HepG2 (cell line): ENCODE measurements at regions not wholly inside any gene's neighbourhood (a gene's known extent, or its start where the extent isn't known, plus 50 kb on each side); places are given as distances from the start of the nearest gene placed in this dataset.
A peak's percentile ranks its signal among the peaks of the same experiment; 100 is the strongest.

ENCODE experiments used
- ATAC-seq: fragments of 200-7000 bp; cut with Tn5 transposase; 3 replicates; pipeline ENCODE4 v1.9.1; 2020; ENCODE audit warnings: mild to moderate bottlenecking, moderate library complexity
- BruUV-seq: library from RNA; stranded (reverse); fragments of 400-500 nt; replicated peaks from 2 replicates; lab custom pipeline; 2021; lab: Mats Ljungman, UMichigan
- CTCF ChIA-PET: fragments of 300-600 bp; formaldehyde crosslinking; extraction: SDS; loops from one replicate; lab custom pipeline; 2021; ENCODE audit warnings: low total read pairs, inconsistent platforms, low intra/inter-chr PET ratio; lab: Yijun Ruan, JAX
- POLR2A ChIA-PET: fragments of 350-600 bp; sonication (Branson Sonifier 250); formaldehyde crosslinking; loops from one replicate; lab custom pipeline; 2020; ENCODE audit warnings: antibody characterized with exemption, inconsistent platforms; lab: Yijun Ruan, JAX
- DNase-seq: peaks from one replicate; pipeline ENCODE4 v3.0.0-alpha.2; 2015; ENCODE audit warnings: low spot score
- FAIRE-seq: peaks from 3 replicates; lab custom pipeline; 2011; peaks lifted over from hg19 to GRCh38; lab: Jason Lieb, UNC
- H2AFZ ChIP-seq: one replicate; pipeline ENCODE4 v1.6.1; 2011; ENCODE audit warnings: low read length, inconsistent platforms
- H3K27ac ChIP-seq: fragments of 300-600 bp; 3 replicates; pipeline ENCODE4 v1.8.0; 2011; ENCODE audit warnings: mixed run types, mild to moderate bottlenecking, mixed read lengths, low read length, inconsistent platforms; ENCODE audit not compliant: insufficient read depth; ENCODE audit errors: extremely low read length
- H3K27me3 ChIP-seq, 2 experiments: fragments of 200-600 bp in 1 of 2; 2 replicates in 1 of 2; 3 replicates in 1 of 2; pipeline versions ENCODE4 v1.6.0 to v1.8.0; 2011; ENCODE audit warnings: low read length in 2 of 2, mild to moderate bottlenecking in 2 of 2, moderate library complexity in 2 of 2, inconsistent platforms in 1 of 2; ENCODE audit not compliant: insufficient read depth in 2 of 2, control insufficient read depth in 1 of 2
- H3K36me3 ChIP-seq, 2 experiments: fragments of 200-600 bp in 1 of 2; replicated peaks in 1 of 2; 2 replicates in 1 of 2; 3 replicates in 1 of 2; pipeline versions ENCODE4 v1.5.1 to v1.8.0; 2011; ENCODE audit warnings: low read length in 2 of 2, inconsistent platforms in 1 of 2; ENCODE audit not compliant: insufficient read depth in 2 of 2, control insufficient read depth in 1 of 2
- H3K4me1 ChIP-seq: 2 replicates; pipeline ENCODE4 v1.5.1; 2012; ENCODE audit warnings: low read length, inconsistent platforms; ENCODE audit not compliant: insufficient read depth
- H3K4me2 ChIP-seq: 2 replicates; pipeline ENCODE4 v1.6.0; 2011; ENCODE audit warnings: low read depth, low read length, inconsistent platforms
- H3K4me3 ChIP-seq, 3 experiments: fragments of 200-600 bp in 1 of 3; sonication (generic), shearing (Covaris generic) in 1 of 3; replicated peaks in 1 of 3; 2 replicates each; pipeline ENCODE4 v1.5.1; 2011 to 2016; ENCODE audit warnings: low read length in 3 of 3, inconsistent platforms in 2 of 3, low read depth in 2 of 3, mild to moderate bottlenecking in 2 of 3, control low read depth in 1 of 3, mixed read lengths in 1 of 3; ENCODE audit not compliant: insufficient read depth in 1 of 3
- H3K79me2 ChIP-seq: one replicate; pipeline ENCODE4 v1.6.1; 2011; ENCODE audit warnings: low read length, inconsistent platforms; ENCODE audit not compliant: insufficient read depth
- H3K9ac ChIP-seq: 2 replicates; pipeline ENCODE4 v1.6.0; 2011; ENCODE audit warnings: mild to moderate bottlenecking, low read depth, low read length, inconsistent platforms; ENCODE audit not compliant: insufficient read depth
- H3K9me3 ChIP-seq: 2 replicates; pipeline ENCODE4 v1.5.1; 2012; ENCODE audit warnings: mild to moderate bottlenecking, low read length
- H4K20me1 ChIP-seq: 2 replicates; pipeline ENCODE4 v1.6.0; 2011; ENCODE audit warnings: inconsistent platforms, mild to moderate bottlenecking, low read length, moderate library complexity; ENCODE audit not compliant: insufficient read depth
- AHDC1 ChIP-seq: sonication (generic); formaldehyde crosslinking; IDR thresholded peaks from 2 replicates; pipeline ENCODE4 v1.5.1; 2020; ENCODE audit warnings: mild to moderate bottlenecking, missing genetic modification reagents, borderline replicate concordance
- CHD2 ChIP-seq: IDR thresholded peaks from 2 replicates; pipeline ENCODE4 v1.6.1; 2011; ENCODE audit warnings: low read depth, low read length, improper control_type of control experiment
- FOSL1 ChIP-seq: sonication (generic); formaldehyde crosslinking; IDR thresholded peaks from 2 replicates; pipeline ENCODE4 v1.9.0; 2021; ENCODE audit warnings: missing genetic modification reagents, borderline replicate concordance
- NR1H2 ChIP-seq: sonication (generic); formaldehyde crosslinking; IDR thresholded peaks from 2 replicates; pipeline ENCODE4 v1.8.1; 2022; ENCODE audit warnings: low read depth, missing genetic modification reagents, borderline replicate concordance
- REPIN1 ChIP-seq: sonication (generic); formaldehyde crosslinking; IDR thresholded peaks from 2 replicates; pipeline ENCODE4 v1.8.0; 2022; ENCODE audit warnings: missing genetic modification reagents, low read depth, mild to moderate bottlenecking, borderline replicate concordance
- TFDP1 ChIP-seq: IDR thresholded peaks from 2 replicates; pipeline ENCODE4 v1.6.1; 2016; ENCODE audit warnings: missing compliant biosample characterization, missing genetic modification reagents, borderline replicate concordance
- ZNF598 ChIP-seq: sonication (generic); formaldehyde crosslinking; IDR thresholded peaks from 2 replicates; pipeline ENCODE4 v1.5.1; 2020; ENCODE audit warnings: mild to moderate bottlenecking, missing genetic modification reagents, borderline replicate concordance
- ZNF629 ChIP-seq: sonication (generic); formaldehyde crosslinking; conservative IDR thresholded peaks from 2 replicates; pipeline ENCODE4 v1.5.0; 2020; ENCODE audit warnings: missing genetic modification reagents
- WGBS: methylation state at CpG from one replicate; pipeline ENCODE4 v1.1.6; 2017; ENCODE audit warnings: low lambda C conversion rate; 5-methylcytosine and 5-hydroxymethylcytosine counted together
- in situ Hi-C: cut with HindIII; loops from 2 replicates; pipeline ENCODE4 v1.10.0; 2017; ENCODE audit warnings: low pct_unique_long_range_greater_than_20kb; ENCODE audit not compliant: extremely low pct_ligation_motif_present
- intact Hi-C: fragments of 100-400 bp; cut with micrococcal nuclease; formaldehyde crosslinking; loops from one replicate; pipeline ENCODE4 v1.10.0; 2022; ENCODE audit not compliant: unreplicated experiment
- TF ChIP-seq, protein P1 (sequence below): sonication (generic); formaldehyde crosslinking; IDR thresholded peaks from 2 replicates; pipeline ENCODE4 v1.4.0; 2020; ENCODE audit warnings: missing genetic modification reagents, borderline replicate concordance

DNA sequence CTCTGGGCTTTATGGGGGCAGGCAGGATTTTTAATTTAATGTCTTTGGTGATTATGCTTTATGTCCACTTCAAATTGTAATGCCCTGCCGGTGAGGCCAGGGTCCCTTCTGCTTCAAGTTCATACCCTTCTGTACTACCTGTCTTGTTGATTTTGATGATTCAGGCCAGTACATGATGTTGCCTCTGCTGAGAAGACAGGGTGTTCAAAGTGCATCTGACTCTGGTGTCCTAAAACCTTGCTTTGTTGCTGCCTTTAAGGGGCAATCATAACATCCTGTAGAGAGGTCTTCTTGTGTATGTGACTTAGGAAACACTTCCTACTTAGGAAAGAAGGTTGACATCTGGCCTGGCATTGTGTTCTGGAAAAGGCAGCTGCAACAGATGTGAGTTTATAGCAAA, 113.2 kb downstream of the TMEM170B start:
- Histone ChIP-seq H2AFZ (no peak overlapping the region), H3K27ac (no peak overlapping the region), H3K36me3 (no peaks in the 10 kb centered on the region), H3K4me2 (no peak overlapping the region), H3K9me3 (no peaks in the 10 kb centered on the region), H4K20me1 (no peaks in the 10 kb centered on the region), H3K9ac (no peak overlapping the region), H3K4me1 (no peaks in the 10 kb centered on the region), H3K4me3 (no peak overlapping the region), H3K27me3 (peaks cover 0 to 15% of the 10 kb centered on the region in 2 experiments; a peak in 1 of 5 replicates), H3K79me2 (no peaks in the 10 kb centered on the region)
- no peak for DNase-seq
- peak; percentile 40; the same call in 1 of the 3 replicates for ATAC-seq
- in situ Hi-C loops (loop anchor here (10.0 to 25.0 kb wide), 2 partner anchors 584 to 962 kb away; no protein-coding TSS in a partner anchor), intact Hi-C loops (loop anchor here (10.0 kb wide), 1 partner anchor 854 kb away; no protein-coding TSS in a partner anchor)
- no peak for TF ChIP-seq CHD2
- TF ChIP-seq ZNF598 = no peak
- TF ChIP-seq REPIN1 = no peak
- TF ChIP-seq ZNF629 (CRISPR knock-in tag) = no peak
- TF ChIP-seq AHDC1 (CRISPR knock-in tag) = no peak
- TF ChIP-seq, protein P1, sequence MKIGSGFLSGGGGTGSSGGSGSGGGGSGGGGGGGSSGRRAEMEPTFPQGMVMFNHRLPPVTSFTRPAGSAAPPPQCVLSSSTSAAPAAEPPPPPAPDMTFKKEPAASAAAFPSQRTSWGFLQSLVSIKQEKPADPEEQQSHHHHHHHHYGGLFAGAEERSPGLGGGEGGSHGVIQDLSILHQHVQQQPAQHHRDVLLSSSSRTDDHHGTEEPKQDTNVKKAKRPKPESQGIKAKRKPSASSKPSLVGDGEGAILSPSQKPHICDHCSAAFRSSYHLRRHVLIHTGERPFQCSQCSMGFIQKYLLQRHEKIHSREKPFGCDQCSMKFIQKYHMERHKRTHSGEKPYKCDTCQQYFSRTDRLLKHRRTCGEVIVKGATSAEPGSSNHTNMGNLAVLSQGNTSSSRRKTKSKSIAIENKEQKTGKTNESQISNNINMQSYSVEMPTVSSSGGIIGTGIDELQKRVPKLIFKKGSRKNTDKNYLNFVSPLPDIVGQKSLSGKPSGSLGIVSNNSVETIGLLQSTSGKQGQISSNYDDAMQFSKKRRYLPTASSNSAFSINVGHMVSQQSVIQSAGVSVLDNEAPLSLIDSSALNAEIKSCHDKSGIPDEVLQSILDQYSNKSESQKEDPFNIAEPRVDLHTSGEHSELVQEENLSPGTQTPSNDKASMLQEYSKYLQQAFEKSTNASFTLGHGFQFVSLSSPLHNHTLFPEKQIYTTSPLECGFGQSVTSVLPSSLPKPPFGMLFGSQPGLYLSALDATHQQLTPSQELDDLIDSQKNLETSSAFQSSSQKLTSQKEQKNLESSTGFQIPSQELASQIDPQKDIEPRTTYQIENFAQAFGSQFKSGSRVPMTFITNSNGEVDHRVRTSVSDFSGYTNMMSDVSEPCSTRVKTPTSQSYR = no peak
- TF ChIP-seq TFDP1 (CRISPR knock-in tag) = no peak
- TF ChIP-seq FOSL1 (CRISPR knock-in tag) = no peak
- no peak for TF ChIP-seq NR1H2 (CRISPR knock-in tag)
- BruUV-seq = no TSS peak
- ChIA-PET CTCF (no interaction called here), POLR2A (no interaction called here)
- FAIRE-seq = no peak
- 28% methylated on average over 1 of the region's 1 CpG for WGBS
